HEK293T (cell line): ENCODE measurements at regions not wholly inside any gene's neighbourhood (a gene's known extent, or its start where the extent isn't known, plus 50 kb on each side); places are given as distances from the start of the nearest gene placed in this dataset.
"Not testable (repeated sequence)": the region's sequence is repeated elsewhere in the genome, so short reads cannot be mapped to it uniquely, and the experiment has no call there.

Source experiments
- CTCF ChIA-PET: fragments of 350-600 bp; formaldehyde crosslinking; extraction: SDS; loops from one replicate; lab custom pipeline; 2021; ENCODE audit warnings: antibody characterized with exemption, inconsistent platforms; lab: Yijun Ruan, JAX
- POLR2A ChIA-PET: fragments of 350-600 bp; formaldehyde crosslinking; extraction: SDS; loops from one replicate; lab custom pipeline; 2020; ENCODE audit warnings: antibody characterized with exemption, inconsistent platforms; lab: Yijun Ruan, JAX
- DNase-seq: peaks from one replicate; pipeline ENCODE4 v3.0.0; 2012; ENCODE audit warnings: mixed read lengths; ENCODE audit errors: extremely low spot score
- ARNT ChIP-seq: fragments of 450-650 bp; IDR thresholded peaks from 2 replicates; pipeline ENCODE4 v1.6.1; 2017; ENCODE audit warnings: mild to moderate bottlenecking
- BHLHE40 ChIP-seq: fragments of 450-650 bp; IDR thresholded peaks from 2 replicates; pipeline ENCODE4 v1.6.1; 2016; ENCODE audit warnings: mild to moderate bottlenecking, moderate library complexity, borderline replicate concordance
- CTBP1 ChIP-seq: fragments of 450-650 bp; IDR thresholded peaks from 2 replicates; pipeline ENCODE4 v1.6.1; 2016; ENCODE audit warnings: borderline replicate concordance
- ELF4 ChIP-seq: fragments of 450-650 bp; IDR thresholded peaks from 2 replicates; pipeline ENCODE4 v1.6.1; 2017; ENCODE audit warnings: antibody characterized with exemption
- FOXA1 ChIP-seq: fragments of 450-650 bp; IDR thresholded peaks from 2 replicates; pipeline ENCODE4 v1.6.1; 2016; ENCODE audit warnings: mild to moderate bottlenecking
- FOXK2 ChIP-seq: fragments of 450-650 bp; IDR thresholded peaks from 2 replicates; pipeline ENCODE4 v1.6.1; 2016; ENCODE audit warnings: mild to moderate bottlenecking
- FOXM1 ChIP-seq: fragments of 450-650 bp; IDR thresholded peaks from 2 replicates; pipeline ENCODE4 v1.6.1; 2017; ENCODE audit warnings: mild to moderate bottlenecking, borderline replicate concordance
- HDGF ChIP-seq: fragments of 450-650 bp; IDR thresholded peaks from 2 replicates; pipeline ENCODE4 v1.6.1; 2017; ENCODE audit warnings: antibody characterized with exemption, borderline replicate concordance
- L3MBTL2 ChIP-seq: fragments of 450-650 bp; conservative IDR thresholded peaks from 2 replicates; pipeline ENCODE4 v1.6.1; 2016; ENCODE audit warnings: mild to moderate bottlenecking
- LEF1 ChIP-seq: fragments of 450-650 bp; IDR thresholded peaks from 2 replicates; pipeline ENCODE4 v1.6.1; 2017; ENCODE audit warnings: mild to moderate bottlenecking, borderline replicate concordance
- NFRKB ChIP-seq: fragments of 450-650 bp; IDR thresholded peaks from 2 replicates; pipeline ENCODE4 v1.6.1; 2016; ENCODE audit warnings: mild to moderate bottlenecking, moderate library complexity
- PKNOX1 ChIP-seq: fragments of 450-650 bp; IDR thresholded peaks from 2 replicates; pipeline ENCODE4 v1.6.1; 2016
- SP1 ChIP-seq: fragments of 450-650 bp; IDR thresholded peaks from 2 replicates; pipeline ENCODE4 v1.6.1; 2017
- SUZ12 ChIP-seq: fragments of 450-650 bp; IDR thresholded peaks from 2 replicates; pipeline ENCODE4 v1.6.1; 2016; ENCODE audit warnings: mild to moderate bottlenecking
- TARDBP ChIP-seq: fragments of 450-650 bp; IDR thresholded peaks from 2 replicates; pipeline ENCODE4 v1.6.1; 2016
- ZNF384 ChIP-seq: fragments of 450-650 bp; IDR thresholded peaks from 2 replicates; pipeline ENCODE4 v1.6.1; 2016

- CTCF ChIA-PET: no interaction called here
- POLR2A ChIA-PET: interaction anchor here (0.9 kb wide), 1 partner anchor 20 kb away, joined by 4 read pairs; no protein-coding TSS in a partner anchor
- DNase-seq: no peak
- TF ChIP-seq SUZ12: no peak
- TF ChIP-seq ZNF384: no peak
- no peak for TF ChIP-seq BHLHE40
- no peak for TF ChIP-seq FOXK2
- no peak for TF ChIP-seq NFRKB
- no peak for TF ChIP-seq PKNOX1
- no peak for TF ChIP-seq SP1
- TF ChIP-seq FOXA1: no peak
These were observed 373.7 kb upstream of the SALL1 start for GRCh38 chr16:51524555-51525373.

- TF ChIP-seq FOXK2 (no peak), TARDBP (no peak), ELF4 (no peak), FOXM1 (no peak), CTBP1 (no peak), NFRKB (no peak), FOXA1 (no peak), SUZ12 (no peak), ZNF384 (no peak), L3MBTL2 (no peak), HDGF (no peak), SP1 (no peak), ARNT (no peak), LEF1 (no peak), BHLHE40 (no peak), PKNOX1 (no peak)
- POLR2A ChIA-PET: interaction anchor here (0.9 kb wide), 1 partner anchor 21 kb away, joined by 4 read pairs; no protein-coding TSS in a partner anchor
- DNase-seq: no peak
- CTCF ChIA-PET: no interaction called here
These were observed 373.0 kb upstream of the SALL1 start for GRCh38 chr16:51524070-51524469.

- POLR2A ChIA-PET: no interaction called here
- CTCF ChIA-PET: no interaction called here
- TF ChIP-seq HDGF (no peak), FOXA1 (no peak), TARDBP (no peak), PKNOX1 (no peak), LEF1 (no peak)
- no peak for DNase-seq
These were observed 372.3 kb upstream of the SALL1 start for GRCh38 chr16:51523400-51523799.

GRCh38 chr16:51522902-51523301 is 371.8 kb upstream of the SALL1 start:
- ChIA-PET CTCF (no interaction called here), POLR2A (no interaction called here)
- no peak for DNase-seq
- TF ChIP-seq ZNF384: no peak
- no peak for TF ChIP-seq ELF4
- no peak for TF ChIP-seq L3MBTL2
- no peak for TF ChIP-seq FOXK2
- TF ChIP-seq HDGF: no peak
- TF ChIP-seq SP1: no peak
- TF ChIP-seq TARDBP: no peak
- TF ChIP-seq SUZ12: no peak
- TF ChIP-seq FOXM1: no peak
- no peak for TF ChIP-seq ARNT
- no peak for TF ChIP-seq BHLHE40
- no peak for TF ChIP-seq LEF1
- no peak for TF ChIP-seq PKNOX1
- TF ChIP-seq FOXA1: no peak
- no peak for TF ChIP-seq CTBP1
- no peak for TF ChIP-seq NFRKB

- DNase-seq, POLR2A ChIA-PET, CTCF ChIA-PET: not testable (repeated sequence)
These were observed 365.9 kb upstream of the SALL1 start for GRCh38 chr16:51516960-51517359.

- TF ChIP-seq PKNOX1 (no peak), FOXA1 (no peak), CTBP1 (no peak), LEF1 (no peak), NFRKB (no peak), FOXK2 (no peak)
- ChIA-PET POLR2A (interaction anchor here (0.6 kb wide), 1 partner anchor 9 kb away, joined by 3 read pairs; no protein-coding TSS in a partner anchor), CTCF (no interaction called here)
- DNase-seq: no peak
These were observed 359.3 kb upstream of the SALL1 start for GRCh38 chr16:51510416-51510815.
